Nucleus accumbens (tissue), 56 donors: ENCODE measurements at regions not wholly inside any gene's neighbourhood (a gene's known extent, or its start where the extent isn't known, plus 50 kb on each side); places are given as distances from the start of the nearest gene placed in this dataset.

ENCODE experiments used
- DNase-seq, 56 donors: peaks; one replicate each; lab custom pipeline; 2025; lab: John Stamatoyannopoulos, UW

GRCh38 chr2:144583381-144583729 is 63.4 kb upstream of the ZEB2 start:
- no peak for DNase-seq

GRCh38 chr2:144582651-144583380 is 62.9 kb upstream of the ZEB2 start:
- no peak for DNase-seq

DNA sequence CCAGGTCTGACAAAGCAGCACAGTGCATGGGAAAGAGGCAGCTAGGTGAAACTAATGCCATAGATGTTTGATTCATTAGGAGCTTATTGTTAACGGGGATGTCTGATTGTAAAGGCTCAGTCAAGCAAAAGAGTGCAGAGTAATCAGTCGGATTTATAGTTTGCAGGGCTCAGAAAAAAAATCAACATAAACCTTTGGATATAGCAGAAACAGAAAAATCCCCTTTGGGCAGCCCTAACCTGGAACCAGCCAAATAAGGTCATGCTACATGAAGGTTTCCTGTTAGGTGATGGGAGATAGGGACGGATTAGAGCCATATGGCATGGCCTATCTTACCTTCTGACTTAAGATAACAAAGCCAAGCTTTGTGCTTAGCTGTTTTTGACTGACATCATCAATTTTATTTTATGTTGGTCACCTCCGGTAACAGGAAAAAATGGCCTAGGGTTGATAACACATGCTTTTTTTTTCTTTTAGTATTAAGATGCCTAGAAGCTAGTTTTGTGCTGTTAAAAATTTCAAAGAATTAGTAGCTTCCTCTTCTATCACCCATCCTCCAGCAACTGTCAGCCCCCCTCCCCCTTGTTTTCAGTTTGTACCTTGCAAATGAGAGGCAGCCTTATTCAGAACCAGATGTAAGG is 60.7 kb upstream of the ZEB2 start:
- no peak for DNase-seq

DNA sequence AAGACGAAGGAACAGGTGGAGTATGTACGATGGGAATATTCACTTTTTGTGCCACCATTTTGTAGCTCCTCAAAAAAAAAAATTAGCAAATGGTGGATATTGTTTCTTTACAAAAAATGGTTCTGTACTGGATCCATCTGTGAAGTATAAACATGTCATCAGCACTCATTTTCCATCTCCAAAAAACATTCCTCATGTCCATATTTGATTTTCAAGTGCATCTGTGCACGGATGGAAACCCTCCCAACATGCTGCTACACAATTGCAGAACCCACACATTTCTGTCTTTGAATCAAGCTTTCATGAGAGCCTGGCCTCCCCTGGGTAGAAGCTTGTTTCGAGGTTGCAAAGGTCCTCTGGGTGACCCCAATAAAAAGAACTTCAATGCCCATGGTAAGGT is 59.6 kb upstream of the ZEB2 start:
- no peak for DNase-seq

DNA sequence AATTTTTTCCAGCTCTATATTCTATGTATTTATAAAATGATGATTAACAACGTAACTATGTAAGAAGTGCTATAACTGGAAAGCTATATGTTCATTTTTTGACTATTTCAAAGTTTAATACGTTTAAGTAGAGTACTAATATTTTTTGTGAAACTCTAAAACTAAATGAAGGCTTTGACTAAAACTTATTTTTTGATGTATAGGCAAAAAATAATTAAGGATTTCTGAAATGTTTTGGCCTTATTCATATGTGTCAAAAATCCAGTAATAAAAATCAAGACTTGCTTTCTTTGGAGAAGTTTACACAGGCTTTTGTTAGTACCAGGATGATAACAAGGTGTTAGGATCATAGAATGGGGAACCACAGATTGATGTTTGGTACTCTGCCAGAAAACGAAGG is 58.2 kb upstream of the ZEB2 start:
- no peak for DNase-seq

DNA sequence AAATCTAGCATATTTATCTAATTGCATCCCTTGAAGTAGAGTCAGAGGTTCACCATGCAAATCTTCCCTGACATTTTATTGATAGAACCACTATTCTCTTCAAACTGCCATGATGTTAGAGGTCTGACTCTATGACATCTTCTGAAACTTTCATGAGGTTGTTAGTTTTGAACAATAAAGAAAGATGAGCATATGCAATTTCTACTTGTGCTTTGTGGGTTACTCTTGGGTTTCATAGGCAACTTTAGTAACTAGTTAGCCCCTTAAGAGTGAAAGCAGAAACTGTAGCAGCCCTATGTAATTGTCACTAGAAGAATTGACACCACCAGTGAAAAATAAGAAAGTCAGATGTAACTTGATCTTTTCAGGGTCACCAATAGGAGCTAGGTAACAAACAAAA is 53.1 kb upstream of the ZEB2 start:
- DNase-seq, result no peak

DNA sequence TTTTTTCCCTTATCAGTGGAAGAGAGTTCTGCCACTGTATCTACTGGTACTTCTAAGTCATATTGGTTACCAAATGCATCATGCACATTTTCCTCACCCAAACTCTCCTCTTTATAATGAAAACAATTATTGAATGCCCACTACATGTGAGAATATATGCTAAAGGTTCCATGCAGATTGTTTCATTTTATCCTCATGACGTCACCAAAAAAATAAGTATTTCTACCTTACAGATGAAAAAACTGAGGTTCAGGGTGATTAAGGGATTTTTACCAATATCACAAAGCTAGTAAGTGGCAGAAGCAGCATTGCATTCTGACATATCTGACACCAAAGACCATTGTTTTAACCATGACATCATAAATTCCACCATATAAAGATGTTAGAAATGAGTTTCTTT is 51.9 kb upstream of the ZEB2 start:
- no peak for DNase-seq

DNA sequence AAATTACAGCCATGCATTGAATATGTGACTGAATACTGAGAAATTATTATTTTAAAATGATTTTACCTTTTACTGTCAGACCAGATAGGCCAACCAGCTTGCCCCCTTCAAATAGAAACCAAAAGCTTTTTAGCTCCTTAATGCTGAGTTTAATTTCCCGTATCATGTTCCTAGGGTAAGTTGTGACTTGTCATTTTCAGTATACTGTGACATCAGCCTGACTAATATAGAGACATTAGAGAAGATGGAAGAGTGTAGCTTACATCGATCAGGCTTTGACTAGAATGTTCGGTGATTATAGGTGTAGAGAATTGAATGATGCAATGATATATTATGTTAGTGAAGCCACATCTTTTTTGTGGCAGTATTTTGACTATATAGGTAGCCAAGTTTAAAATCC is 50.6 kb upstream of the ZEB2 start:
- DNase-seq, result no peak
